Stimulated activated CD8-positive, alpha-beta memory T cell treated with anti-CD3 and anti-CD28 coated beads, Interleukin-12 subunit alpha, Interleukin-12 subunit beta, amount 100 ng/mL, for 1 hour (primary cell): ENCODE measurements at regions not wholly inside any gene's neighbourhood (a gene's known extent, or its start where the extent isn't known, plus 50 kb on each side); places are given as distances from the start of the nearest gene placed in this dataset.
"Not testable (repeated sequence)": the region's sequence is repeated elsewhere in the genome, so short reads cannot be mapped to it uniquely, and the experiment has no call there.

ENCODE experiments used
- DNase-seq: peaks from one replicate; pipeline ENCODE4 v3.0.0-alpha.2; 2020; ENCODE audit warnings: low read depth

DNA sequence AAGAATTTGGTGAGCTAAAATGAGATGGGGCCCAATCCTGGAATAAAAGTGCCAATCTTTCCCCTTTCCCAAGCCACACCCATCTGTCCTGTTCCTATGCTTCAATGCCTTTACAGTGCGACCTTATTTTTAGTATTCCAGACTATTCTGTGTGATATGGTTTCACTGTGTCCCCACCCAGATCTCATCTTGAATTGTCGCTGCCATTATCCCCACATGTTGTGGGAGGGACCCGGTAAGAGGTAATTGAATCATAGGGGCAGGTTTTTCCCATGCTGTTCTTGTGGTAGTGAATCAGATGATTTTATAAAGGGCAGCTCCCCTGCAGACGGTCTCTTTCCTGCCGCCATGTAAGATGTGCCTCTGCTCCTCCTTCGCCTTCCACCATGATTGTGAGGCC, 129.3 kb upstream of the KIF26B start:
- DNase-seq, result no peak

DNA sequence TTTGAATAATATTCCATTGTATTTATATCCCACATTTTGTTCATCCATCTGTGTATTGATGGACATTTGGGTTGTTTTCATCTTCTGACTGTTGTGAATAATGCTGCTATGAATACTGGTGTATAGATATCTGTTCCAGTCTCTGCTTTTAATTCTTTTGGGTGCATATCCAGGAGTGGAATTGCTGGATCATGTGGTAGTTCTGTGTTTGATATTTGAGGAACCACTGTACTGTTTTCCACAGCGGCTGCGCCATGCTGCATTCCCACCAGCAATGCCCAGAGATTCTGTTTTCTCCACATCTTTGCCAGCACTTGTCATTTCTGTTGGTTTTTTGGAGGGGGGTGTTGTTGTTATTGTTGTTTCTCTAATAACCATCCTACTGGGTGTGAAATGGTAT, 131.6 kb upstream of the KIF26B start:
- DNase-seq, result no peak

DNA sequence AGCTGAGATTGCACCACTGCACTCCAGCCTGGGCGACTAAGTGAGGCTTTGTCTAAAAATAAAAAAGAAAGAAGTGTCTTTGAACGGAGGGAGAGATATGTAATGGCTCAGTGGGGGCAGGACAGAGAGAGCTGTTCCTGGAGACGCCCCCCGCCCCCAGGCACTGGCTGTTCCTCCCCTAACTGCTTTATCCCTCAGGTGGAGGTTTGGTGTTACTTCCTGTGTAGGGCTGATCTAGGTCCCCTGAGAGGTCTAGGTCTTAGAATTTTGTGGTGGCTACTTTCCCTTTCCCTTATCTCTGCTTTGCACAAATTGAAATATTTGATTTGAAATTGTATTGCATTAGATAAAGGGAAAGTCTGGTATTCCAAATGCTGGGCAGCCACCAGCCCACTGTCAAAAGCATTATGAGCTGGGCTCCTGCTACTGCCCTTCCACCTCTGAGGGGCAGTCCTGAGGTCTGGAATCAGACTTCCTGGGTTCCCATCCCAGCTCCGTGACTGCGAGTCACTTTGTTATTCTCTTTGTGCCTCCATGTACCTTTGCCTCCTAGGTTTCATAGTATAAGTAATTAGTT, 134.8 kb upstream of the KIF26B start:
- no peak for DNase-seq

DNA sequence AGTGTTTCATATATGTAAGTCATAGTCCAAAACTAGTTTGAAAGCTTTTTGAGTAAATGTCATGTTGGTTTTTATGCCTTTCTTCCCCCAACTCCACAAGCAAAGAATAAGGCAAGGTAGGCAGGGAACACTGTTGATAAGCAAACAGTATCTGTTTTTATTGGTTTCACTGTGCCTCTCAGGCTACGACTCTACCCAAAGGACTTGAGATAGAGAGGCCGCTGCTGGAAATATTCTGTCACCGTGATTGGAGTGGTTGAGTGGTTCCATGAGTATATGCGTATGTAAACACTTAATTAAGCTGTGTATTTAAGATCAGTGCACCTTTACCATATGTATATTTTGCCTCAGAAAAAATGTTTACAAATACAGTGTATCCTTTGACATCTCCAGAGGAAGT, 138.1 kb upstream of the KIF26B start:
- no peak for DNase-seq

DNA sequence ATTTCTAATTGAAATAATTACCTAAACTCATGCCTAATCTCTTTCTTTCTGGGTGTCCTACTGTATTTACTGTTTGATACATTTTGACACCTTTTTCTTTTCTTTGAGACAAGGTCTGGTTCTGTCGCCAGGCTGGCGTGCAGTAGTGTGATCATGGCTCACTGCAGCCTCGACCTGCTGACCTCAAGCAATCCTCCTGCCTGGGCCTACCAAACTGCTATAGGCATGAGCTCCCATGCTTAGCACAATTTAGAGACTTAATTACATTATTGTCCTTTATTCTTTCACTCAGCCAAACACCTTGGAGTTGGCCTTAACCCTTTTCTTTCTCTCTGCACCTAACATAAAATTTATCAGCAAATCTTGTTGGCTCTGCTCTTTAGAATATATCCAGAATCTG, 139.8 kb upstream of the KIF26B start:
- no peak for DNase-seq

DNA sequence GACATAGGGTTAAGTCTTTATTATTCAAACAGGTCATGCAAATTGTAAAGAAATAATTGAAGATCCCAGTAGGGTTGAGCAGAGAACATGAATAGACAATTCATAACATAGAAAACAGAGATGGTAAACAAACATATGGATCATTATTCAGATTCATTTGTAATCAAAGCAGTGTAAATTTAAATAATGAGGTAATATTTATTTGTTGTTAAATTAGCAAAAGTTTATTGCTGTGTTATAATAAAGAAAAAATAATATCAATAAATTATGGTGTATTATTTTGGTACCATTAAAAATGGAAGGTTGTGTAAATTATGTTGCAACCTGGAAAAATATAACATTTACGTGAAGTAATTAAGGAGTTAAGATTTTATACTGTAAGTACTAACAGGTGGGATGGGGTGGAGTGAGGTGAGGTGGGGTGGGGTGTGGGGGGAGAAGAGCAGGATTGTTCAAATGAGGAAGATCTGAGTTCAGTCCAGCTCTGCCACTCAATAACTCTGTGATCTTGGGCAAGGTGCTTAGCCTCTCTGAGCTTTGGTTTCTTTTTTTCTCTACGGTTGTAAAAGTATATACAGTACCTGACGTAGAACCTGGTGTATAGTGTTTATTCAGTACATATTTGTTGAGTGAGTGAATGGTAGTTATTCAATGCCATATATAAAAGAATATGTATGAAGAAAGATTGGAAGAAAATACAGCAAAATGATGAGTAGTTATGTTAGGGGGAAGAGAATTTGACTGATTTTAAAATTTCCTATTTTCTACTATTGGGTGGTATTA, 140.3 kb upstream of the KIF26B start:
- no peak for DNase-seq

GRCh38 chr1:245010018-245010614, 144.7 kb upstream of the KIF26B start:
- DNase-seq, result no peak

DNA sequence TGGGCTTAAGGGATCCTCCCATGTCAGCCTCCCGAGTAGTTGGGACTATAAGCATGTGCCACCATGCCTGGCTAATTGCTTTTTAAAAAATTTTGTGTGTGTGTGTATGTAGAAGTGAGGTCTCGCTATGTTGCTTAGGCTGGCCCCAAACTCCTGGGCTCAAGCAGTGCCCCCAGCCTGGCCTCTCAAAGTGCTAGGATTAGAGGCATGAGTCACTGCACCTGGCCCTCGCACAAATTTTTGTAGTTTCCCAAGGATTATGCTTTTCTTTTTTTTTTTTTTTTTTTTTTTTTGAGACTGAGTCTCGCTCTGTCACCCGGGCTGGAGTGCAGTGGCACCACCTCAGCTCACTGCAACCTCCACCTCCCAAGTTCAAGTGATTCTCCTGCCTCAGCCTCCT, 144.4 kb upstream of the HNRNPU start:
- DNase-seq, result no peak

GRCh38 chr1:245007852-245008251, 143.5 kb upstream of the HNRNPU start:
- no peak for DNase-seq

DNA sequence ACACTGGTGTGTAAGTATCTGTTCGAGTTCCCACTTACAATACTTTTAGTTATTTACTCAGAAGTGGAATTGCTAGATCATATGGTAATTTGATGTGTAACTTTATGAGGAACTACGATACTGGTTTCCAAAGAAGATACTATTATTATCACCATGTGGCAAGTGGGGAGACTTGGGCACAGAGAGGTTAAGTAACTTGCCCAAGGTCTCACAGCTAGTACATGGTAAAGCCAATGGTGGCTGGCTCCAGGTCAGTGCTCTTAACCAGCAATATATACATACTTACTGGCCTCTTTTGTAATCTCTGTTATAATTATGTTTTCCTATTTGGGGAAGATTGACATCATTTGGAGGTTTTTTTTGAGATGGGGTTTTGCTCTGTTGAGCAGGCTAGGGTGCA, 138.9 kb upstream of the HNRNPU start:
- DNase-seq, result no peak

DNA sequence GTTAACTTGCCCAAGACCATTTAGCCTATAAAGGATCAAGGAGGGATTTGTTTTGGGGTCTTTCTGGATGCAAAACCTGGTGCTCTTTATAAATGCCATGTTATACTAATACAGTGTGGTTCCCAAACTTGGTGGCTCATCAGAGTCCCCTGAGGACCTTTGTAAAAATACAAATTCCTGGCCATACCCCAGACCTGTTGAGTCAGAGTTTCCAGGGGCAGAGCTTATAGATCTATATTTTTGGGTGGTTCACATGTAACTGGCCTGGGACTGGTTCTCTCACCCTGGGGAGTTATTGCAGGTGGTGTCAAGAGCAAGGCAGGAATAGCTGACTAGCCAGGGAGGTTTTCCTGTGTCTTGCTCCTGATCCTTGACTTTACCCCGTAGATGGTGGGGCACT, 136.9 kb upstream of the HNRNPU start:
- no peak for DNase-seq

- no peak for DNase-seq
These were observed 136.5 kb upstream of the HNRNPU start for GRCh38 chr1:245000872-245001188.

DNA sequence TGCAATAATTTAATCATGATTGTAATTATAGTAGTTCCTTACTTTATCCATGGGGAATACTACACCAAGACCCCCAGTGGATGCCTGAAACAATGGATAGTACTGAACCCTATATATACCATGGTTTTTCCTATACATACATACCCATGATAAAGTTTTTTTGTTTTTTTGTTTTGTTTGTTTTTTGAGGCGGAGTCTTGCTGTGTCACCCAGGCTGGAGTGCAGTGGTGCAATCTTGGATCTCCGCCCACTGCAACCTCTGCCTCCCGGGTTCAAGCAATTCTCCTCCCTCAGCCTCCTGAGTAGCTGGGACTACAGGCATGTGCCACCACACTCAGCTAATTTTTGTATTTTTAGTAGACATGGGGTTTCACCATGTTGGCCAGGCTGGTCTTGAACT, 135.3 kb upstream of the HNRNPU start:
- not testable (repeated sequence) for DNase-seq

- no peak for DNase-seq
These were observed 134.5 kb upstream of the HNRNPU start for GRCh38 chr1:244998717-244999346.

DNA sequence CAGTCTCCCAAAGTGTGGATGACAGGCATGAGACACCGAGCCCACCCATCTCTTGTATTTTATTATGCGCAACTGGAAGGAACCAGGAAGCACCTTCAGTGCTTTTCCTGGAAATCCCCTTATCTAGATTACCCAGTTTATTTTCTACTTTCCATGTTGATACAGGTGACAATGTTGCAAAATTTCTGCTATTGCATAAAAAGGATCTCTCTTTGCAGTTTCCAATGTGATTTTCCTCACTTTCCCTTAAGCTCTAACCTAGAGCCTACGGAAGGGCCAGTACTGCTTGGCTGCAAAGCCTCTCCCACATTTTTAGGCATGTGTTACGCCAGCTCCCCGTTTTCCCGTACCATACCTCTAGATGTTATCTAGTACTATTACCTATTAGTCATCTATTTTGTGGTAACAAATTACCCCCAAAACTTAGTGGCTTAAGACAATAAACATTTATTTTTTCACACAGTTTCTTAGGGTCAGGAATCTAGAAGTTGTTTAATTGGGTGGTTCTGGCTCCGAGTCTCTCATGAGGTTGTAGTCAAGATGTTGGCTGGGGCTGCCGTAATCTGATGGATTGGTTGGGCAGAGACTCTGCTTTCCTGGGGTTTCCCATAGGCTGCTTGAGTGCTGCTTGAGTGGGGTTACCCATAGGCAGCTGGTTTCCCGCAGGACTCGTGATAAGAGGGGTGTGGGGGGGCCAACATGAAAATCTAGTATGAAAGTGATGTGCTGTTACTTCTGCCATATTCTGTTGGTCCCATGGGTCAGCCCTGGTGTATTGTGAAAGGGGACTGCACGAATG, 131.5 kb upstream of the HNRNPU start:
- DNase-seq, result no peak

DNA sequence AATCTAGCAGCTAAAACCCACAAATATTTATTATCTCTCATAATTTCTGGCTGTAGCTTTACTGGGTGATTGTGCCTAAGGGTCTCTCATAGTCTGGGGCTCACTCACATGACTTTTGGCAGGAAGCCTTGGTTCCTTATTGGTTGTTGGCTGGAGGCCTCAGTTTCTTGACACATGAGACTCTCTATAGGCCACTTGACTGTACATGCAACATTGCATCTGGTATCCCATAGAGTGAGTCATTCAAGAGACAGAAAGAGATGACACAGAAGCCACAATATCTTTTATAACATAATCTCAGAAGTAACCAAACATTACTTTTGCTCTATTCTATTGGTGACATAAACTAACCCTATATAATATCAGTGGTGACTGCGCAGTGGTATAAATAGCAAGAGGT, 128.5 kb upstream of the HNRNPU start:
- no peak for DNase-seq

DNA sequence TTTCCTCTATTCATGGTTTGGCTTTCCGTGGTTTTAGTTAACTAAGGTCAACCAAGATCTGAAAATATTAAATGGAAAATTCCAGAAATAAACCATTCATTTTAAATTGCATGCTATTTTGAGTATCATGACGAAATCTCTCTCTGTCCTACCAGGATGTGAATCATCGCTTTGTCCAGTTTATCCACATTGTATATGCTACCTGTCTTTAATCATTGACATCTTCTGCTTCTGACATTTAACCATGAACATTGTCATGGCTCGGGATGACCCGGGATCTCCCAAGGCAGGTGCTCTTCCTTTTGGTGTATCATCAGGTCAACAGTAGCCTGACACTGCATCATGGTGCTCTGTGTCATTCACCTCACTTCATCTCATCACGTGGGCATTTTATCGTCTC, 125.5 kb upstream of the HNRNPU start:
- no peak for DNase-seq

- DNase-seq, result no peak
These were observed 124.2 kb upstream of the HNRNPU start for GRCh38 chr1:244988521-244988920.

DNA sequence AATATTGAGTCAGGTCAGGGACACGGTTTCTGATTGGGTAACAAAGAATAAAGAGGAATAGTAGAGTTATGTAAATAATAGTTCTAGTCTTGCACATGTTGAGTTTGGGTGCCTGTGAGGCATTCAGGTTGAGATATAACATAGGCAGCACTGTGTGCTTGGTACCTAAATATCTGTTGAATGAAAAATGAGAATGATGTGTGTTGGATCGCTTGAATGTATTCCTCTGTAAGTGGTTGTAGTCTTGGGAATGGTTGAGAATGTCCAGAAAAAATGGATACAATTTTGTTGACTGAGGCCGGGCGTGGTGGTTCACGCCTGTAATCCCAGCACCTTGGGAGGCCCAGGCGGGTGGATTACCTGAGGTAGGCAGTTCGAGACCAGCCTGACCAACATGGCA, 116.3 kb upstream of the HNRNPU start:
- DNase-seq, result no peak

DNA sequence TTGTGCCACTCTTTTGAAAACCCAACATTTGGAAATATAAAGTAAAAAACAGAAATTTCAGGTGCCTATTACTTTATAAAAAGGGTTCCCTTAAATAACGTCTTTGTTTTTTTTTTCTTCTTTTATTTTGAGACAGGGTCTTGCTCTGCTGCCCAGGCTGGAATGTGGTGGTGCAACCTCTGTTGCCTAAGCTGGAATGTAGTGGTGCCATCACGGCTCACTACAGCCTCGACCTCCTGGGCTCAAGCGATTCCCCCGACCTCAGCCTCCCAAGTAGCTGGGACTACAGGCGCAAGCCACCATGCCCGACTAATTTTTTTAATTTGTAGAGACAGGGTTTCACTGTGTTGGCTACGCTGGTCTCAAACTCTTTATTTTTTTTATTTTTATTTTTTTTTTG, 110.2 kb upstream of the HNRNPU start:
- DNase-seq, result no peak

DNA sequence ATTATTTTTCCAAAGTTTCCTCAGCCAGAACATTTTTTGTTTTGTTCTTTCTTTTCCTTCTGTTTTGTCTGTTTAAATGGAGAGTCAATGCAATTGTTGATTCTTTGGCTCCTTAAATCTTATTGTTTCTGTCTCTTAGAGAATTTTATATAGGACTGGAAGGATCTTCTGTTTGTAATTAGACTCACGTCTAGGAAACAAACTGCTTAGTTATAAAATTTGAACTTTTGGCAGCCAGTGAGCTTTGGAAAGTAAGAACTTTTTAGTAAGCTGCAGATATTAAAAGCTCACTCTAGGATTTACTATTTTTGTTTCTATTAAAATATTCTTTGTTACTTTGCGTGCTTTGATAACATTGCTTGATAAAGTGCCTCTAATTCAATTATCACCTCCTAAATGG, 109.8 kb upstream of the HNRNPU start:
- DNase-seq, result no peak

- DNase-seq, result no peak
These were observed 107.3 kb upstream of the HNRNPU start for GRCh38 chr1:244971552-244972216.
